Liver (tissue), 8 donors: ENCODE measurements at regions not wholly inside any gene's neighbourhood (a gene's known extent, or its start where the extent isn't known, plus 50 kb on each side); places are given as distances from the start of the nearest gene placed in this dataset.

Experiments used
- DNase-seq: peaks from one replicate; pipeline ENCODE4 v3.0.0-alpha.2; 2017; ENCODE audit warnings: low spot score
- H3K27ac ChIP-seq, 2 donors: one replicate each; pipeline ENCODE4 v1.7.0; 2013; ENCODE audit warnings: inconsistent platforms in 2 of 2, low read length in 2 of 2, control low read depth in 1 of 2, low read depth in 1 of 2, mild to moderate bottlenecking in 1 of 2
- H3K27me3 ChIP-seq, 4 donors: one replicate each; pipeline versions ENCODE4 v1.6.1 to v1.7.0; 2013; ENCODE audit warnings: low read length in 3 of 4, inconsistent platforms in 1 of 4, mild to moderate bottlenecking in 1 of 4, moderate library complexity in 1 of 4; ENCODE audit not compliant: control insufficient read depth in 4 of 4, insufficient read depth in 4 of 4
- H3K36me3 ChIP-seq, 4 donors: one replicate each; pipeline versions ENCODE4 v1.6.1 to v1.7.0; 2013; ENCODE audit warnings: low read length in 3 of 4, mild to moderate bottlenecking in 3 of 4, low read depth in 1 of 4, moderate library complexity in 1 of 4; ENCODE audit not compliant: control insufficient read depth in 4 of 4, insufficient read depth in 3 of 4
- H3K4me1 ChIP-seq, 4 donors: one replicate each; pipeline versions ENCODE4 v1.6.1 to v1.7.0; 2013; ENCODE audit warnings: low read length in 3 of 4, mild to moderate bottlenecking in 3 of 4, moderate library complexity in 1 of 4; ENCODE audit not compliant: control insufficient read depth in 4 of 4, insufficient read depth in 4 of 4
- H3K4me3 ChIP-seq, 3 donors: one replicate each; pipeline versions ENCODE4 v1.6.1 to v1.7.0; 2013; ENCODE audit warnings: low read length in 3 of 3, control low read depth in 1 of 3, low read depth in 1 of 3, mild to moderate bottlenecking in 1 of 3
- H3K9ac ChIP-seq, 2 donors: one replicate each; pipeline ENCODE4 v1.7.0; 2013; ENCODE audit warnings: low read length in 2 of 2, mild to moderate bottlenecking in 2 of 2, moderate library complexity in 2 of 2, control low read depth in 1 of 2, low read depth in 1 of 2
- H3K9me3 ChIP-seq, 4 donors: one replicate each; pipeline versions ENCODE4 v1.6.1 to v1.7.0; 2013; ENCODE audit warnings: low read length in 3 of 4; ENCODE audit not compliant: control insufficient read depth in 4 of 4
- ATF3 ChIP-seq: IDR thresholded peaks from 2 replicates; pipeline ENCODE4 v1.6.1; 2016; ENCODE audit warnings: antibody characterized with exemption
- EGR1 ChIP-seq, 2 donors: IDR thresholded peaks; 2 replicates each; pipeline ENCODE4 v1.6.1; 2016 to 2018; ENCODE audit warnings: antibody characterized with exemption in 2 of 2, low read depth in 2 of 2
- FOXA1 ChIP-seq: IDR thresholded peaks from 2 replicates; pipeline ENCODE4 v1.6.1; 2016; ENCODE audit warnings: antibody characterized with exemption
- FOXA2 ChIP-seq: IDR thresholded peaks from 2 replicates; pipeline ENCODE4 v1.6.1; 2016; ENCODE audit warnings: antibody characterized with exemption
- GABPA ChIP-seq, 2 donors: IDR thresholded peaks in 1 of 2; conservative IDR thresholded peaks in 1 of 2; 2 replicates each; pipeline ENCODE4 v1.6.1; 2016; ENCODE audit warnings: antibody characterized with exemption in 2 of 2, mild to moderate bottlenecking in 1 of 2, moderate library complexity in 1 of 2
- NR2F2 ChIP-seq: IDR thresholded peaks from 2 replicates; pipeline ENCODE4 v1.6.1; 2016; ENCODE audit warnings: antibody characterized with exemption
- RAD21 ChIP-seq, 2 donors: IDR thresholded peaks; 2 replicates each; pipeline ENCODE4 v1.6.1; 2016; ENCODE audit warnings: antibody characterized with exemption in 2 of 2, mild to moderate bottlenecking in 2 of 2
- REST ChIP-seq: IDR thresholded peaks from 2 replicates; pipeline ENCODE4 v1.6.1; 2016; ENCODE audit warnings: antibody characterized with exemption, mild to moderate bottlenecking
- RXRA ChIP-seq, 2 donors: IDR thresholded peaks; 2 replicates each; pipeline ENCODE4 v1.6.1; 2017 to 2018; ENCODE audit warnings: antibody characterized with exemption in 2 of 2, mild to moderate bottlenecking in 1 of 2
- SP1 ChIP-seq: IDR thresholded peaks from 2 replicates; pipeline ENCODE4 v1.6.1; 2018; ENCODE audit warnings: antibody characterized with exemption, mild to moderate bottlenecking
- TAF1 ChIP-seq: conservative IDR thresholded peaks from 2 replicates; pipeline ENCODE4 v1.6.1; 2016; ENCODE audit warnings: antibody characterized with exemption, mild to moderate bottlenecking
- YY1 ChIP-seq: IDR thresholded peaks from 2 replicates; pipeline ENCODE4 v1.6.1; 2016; ENCODE audit warnings: antibody characterized with exemption, mild to moderate bottlenecking
- WGBS: extraction: QIAGEN DNeasy Blood & Tissue Kit; methylation state at CpG from one replicate; pipeline ENCODE4 v1.1.7; 2013; 5-methylcytosine and 5-hydroxymethylcytosine counted together
- TF ChIP-seq, protein P1 (sequence below): IDR thresholded peaks from 2 replicates; pipeline ENCODE4 v1.6.1; 2016; ENCODE audit warnings: antibody characterized with exemption
- TF ChIP-seq, protein P2 (sequence below): fragments of 150-350 bp; IDR thresholded peaks from 2 replicates; pipeline ENCODE4 v1.5.1; 2017; ENCODE audit warnings: improper control_type of control experiment, low read depth, low read length; ENCODE audit not compliant: missing input control
- TF ChIP-seq, protein P3 (sequence below): IDR thresholded peaks from 2 replicates; pipeline ENCODE4 v1.6.1; 2016; ENCODE audit warnings: antibody characterized with exemption
- donor health status: healthy.
- donor health status: healthy.
- donor health status: healthy.
- donor health status: healthy.
- donor health status: healthy.

DNA sequence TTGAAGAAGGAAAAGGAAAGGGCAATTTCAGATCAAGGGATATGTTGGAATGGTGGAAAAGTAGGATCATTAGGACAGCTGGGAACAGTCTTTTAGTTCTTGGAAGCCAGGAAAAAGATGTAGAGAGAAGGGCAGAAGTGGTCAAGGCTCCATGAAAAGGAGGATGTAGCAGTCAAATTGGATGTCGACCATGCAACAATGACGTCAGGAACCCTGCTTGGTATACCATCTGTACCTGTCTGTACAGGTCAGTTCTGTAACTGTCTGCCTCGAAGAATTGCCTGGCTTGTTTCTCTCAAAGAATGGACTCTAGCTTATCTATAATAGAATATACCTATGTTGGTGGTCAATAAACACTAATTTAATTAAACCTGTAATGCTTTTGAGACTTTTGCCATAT lies 157.8 kb upstream of the SGO1 start (continued):
- no peak for TF ChIP-seq RXRA (IDR thresholded peaks at IDR 0.05)
- TF ChIP-seq, protein P1, sequence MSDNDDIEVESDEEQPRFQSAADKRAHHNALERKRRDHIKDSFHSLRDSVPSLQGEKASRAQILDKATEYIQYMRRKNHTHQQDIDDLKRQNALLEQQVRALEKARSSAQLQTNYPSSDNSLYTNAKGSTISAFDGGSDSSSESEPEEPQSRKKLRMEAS: no peak
- no peak for TF ChIP-seq EGR1 (IDR thresholded peaks at IDR 0.05; ENCODE audit: low read depth in 2 of 2)
- no peak for TF ChIP-seq SP1
- no peak for TF ChIP-seq RAD21 (IDR thresholded peaks at IDR 0.05)
- no peak for TF ChIP-seq TAF1

DNA sequence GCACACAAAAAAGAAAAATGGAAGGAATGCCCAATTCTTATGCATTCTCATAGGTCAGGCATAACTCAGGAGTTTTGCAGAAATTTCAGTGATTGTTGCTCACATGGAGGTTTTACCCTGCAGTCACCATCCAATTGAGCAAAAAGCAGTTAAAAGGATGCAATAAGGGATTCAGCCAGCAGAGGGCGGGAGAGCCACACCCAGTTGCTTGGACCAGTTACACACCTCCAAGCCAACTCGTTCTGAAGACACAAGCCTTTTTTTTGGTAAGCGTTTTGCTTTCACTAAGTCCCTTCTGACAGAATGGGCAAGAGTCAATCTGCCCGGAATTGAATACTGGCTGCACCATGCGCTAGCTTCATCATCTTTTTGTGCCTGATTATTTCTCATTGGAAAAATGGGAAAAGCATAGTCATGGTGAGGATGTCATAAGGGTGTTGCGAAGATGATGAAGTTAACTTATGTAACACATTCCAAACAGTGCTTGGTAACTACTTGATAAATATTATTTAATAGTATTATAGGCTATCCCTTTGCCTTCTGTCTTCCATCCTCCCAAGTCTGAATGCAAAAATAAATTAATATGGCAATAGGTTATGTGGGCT lies 154.4 kb upstream of the SGO1 start:
- 27% methylated on average over 6 of the region's 6 CpGs for WGBS
- no peaks in the 10 kb centered on the region for H3K4me1 ChIP-seq
- no peaks in the 10 kb centered on the region for H3K36me3 ChIP-seq
- peak; percentile 76 for DNase-seq
- TF ChIP-seq, protein P2, sequence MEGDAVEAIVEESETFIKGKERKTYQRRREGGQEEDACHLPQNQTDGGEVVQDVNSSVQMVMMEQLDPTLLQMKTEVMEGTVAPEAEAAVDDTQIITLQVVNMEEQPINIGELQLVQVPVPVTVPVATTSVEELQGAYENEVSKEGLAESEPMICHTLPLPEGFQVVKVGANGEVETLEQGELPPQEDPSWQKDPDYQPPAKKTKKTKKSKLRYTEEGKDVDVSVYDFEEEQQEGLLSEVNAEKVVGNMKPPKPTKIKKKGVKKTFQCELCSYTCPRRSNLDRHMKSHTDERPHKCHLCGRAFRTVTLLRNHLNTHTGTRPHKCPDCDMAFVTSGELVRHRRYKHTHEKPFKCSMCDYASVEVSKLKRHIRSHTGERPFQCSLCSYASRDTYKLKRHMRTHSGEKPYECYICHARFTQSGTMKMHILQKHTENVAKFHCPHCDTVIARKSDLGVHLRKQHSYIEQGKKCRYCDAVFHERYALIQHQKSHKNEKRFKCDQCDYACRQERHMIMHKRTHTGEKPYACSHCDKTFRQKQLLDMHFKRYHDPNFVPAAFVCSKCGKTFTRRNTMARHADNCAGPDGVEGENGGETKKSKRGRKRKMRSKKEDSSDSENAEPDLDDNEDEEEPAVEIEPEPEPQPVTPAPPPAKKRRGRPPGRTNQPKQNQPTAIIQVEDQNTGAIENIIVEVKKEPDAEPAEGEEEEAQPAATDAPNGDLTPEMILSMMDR: peak; percentile 89
- TF ChIP-seq ATF3 (no peak), RAD21 (IDR thresholded peaks at IDR 0.05) (peak; percentile 94 to 97), NR2F2 (no peak), FOXA2 (no peak)
- H3K27me3 ChIP-seq: no peaks in the 10 kb centered on the region
- no peak overlapping the region for H3K9ac ChIP-seq
- no peak overlapping the region for H3K27ac ChIP-seq
- H3K9me3 ChIP-seq: no peaks in the 10 kb centered on the region
- no peak overlapping the region for H3K4me3 ChIP-seq

DNA sequence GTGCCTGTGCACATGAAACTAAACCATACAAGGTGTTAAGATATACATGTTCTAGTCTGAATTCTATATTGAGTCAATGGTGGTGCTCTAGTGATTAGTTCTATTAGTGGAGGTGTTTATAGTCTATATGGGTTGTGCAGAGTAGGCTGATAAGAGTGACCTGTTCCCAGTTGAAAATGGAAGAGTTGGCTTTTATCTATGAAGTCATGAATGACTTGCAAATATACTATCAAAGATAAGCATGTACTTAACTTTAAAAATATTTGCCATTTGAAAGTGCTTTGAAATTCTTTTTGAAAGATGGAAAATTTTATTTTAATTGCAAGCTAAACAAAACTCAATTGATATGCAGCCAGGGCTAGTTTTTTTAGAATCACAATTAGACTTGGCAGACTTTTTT lies 150.6 kb upstream of the SGO1 start:
- Histone ChIP-seq H3K4me3 (no peak overlapping the region), H3K27me3 (no peaks in the 10 kb centered on the region), H3K36me3 (no peaks in the 10 kb centered on the region), H3K9me3 (no peaks in the 10 kb centered on the region), H3K4me1 (no peaks in the 10 kb centered on the region), H3K27ac (no peak overlapping the region), H3K9ac (no peak overlapping the region)
- TF ChIP-seq YY1 (no peak), EGR1 (IDR thresholded peaks at IDR 0.05; ENCODE audit: low read depth in 2 of 2) (no peak), FOXA1 (no peak), RXRA (IDR thresholded peaks at IDR 0.05) (no peak), GABPA (IDR thresholded peaks at IDR 0.05 in 1 of 2, conservative IDR thresholded peaks at IDR 0.05 in 1 of 2) (no peak), NR2F2 (no peak), REST (no peak), RAD21 (IDR thresholded peaks at IDR 0.05) (no peak), SP1 (no peak)
- TF ChIP-seq, protein P3, sequence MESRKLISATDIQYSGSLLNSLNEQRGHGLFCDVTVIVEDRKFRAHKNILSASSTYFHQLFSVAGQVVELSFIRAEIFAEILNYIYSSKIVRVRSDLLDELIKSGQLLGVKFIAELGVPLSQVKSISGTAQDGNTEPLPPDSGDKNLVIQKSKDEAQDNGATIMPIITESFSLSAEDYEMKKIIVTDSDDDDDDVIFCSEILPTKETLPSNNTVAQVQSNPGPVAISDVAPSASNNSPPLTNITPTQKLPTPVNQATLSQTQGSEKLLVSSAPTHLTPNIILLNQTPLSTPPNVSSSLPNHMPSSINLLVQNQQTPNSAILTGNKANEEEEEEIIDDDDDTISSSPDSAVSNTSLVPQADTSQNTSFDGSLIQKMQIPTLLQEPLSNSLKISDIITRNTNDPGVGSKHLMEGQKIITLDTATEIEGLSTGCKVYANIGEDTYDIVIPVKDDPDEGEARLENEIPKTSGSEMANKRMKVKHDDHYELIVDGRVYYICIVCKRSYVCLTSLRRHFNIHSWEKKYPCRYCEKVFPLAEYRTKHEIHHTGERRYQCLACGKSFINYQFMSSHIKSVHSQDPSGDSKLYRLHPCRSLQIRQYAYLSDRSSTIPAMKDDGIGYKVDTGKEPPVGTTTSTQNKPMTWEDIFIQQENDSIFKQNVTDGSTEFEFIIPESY: no peak
- DNase-seq: no peak
